Endodermal cell (in vitro differentiated cells): ENCODE measurements at regions not wholly inside any gene's neighbourhood (a gene's known extent, or its start where the extent isn't known, plus 50 kb on each side); places are given as distances from the start of the nearest gene placed in this dataset.

Experiments
- DNase-seq: peaks from one replicate; pipeline ENCODE4 v3.0.0-alpha.2; 2017
- H3K27ac ChIP-seq: 2 replicates; pipeline ENCODE4 v1.5.1; 2013; ENCODE audit warnings: mild to moderate bottlenecking, low read depth, low read length, moderate library complexity
- H3K27me3 ChIP-seq: 2 replicates; pipeline ENCODE4 v1.6.1; 2013; ENCODE audit warnings: mild to moderate bottlenecking, low read length, moderate library complexity; ENCODE audit not compliant: insufficient read depth, control insufficient read depth, poor library complexity, severe bottlenecking
- H3K36me3 ChIP-seq: 2 replicates; pipeline ENCODE4 v1.7.0; 2013; ENCODE audit warnings: mild to moderate bottlenecking, low read length, moderate library complexity; ENCODE audit not compliant: control insufficient read depth, insufficient read depth
- H3K4me1 ChIP-seq: one replicate; pipeline ENCODE4 v1.7.0; 2013; ENCODE audit warnings: low read length; ENCODE audit not compliant: control insufficient read depth, insufficient read depth
- H3K4me3 ChIP-seq: 2 replicates; pipeline ENCODE4 v1.5.1; 2013; ENCODE audit warnings: mild to moderate bottlenecking, low read length, moderate library complexity
- H3K9ac ChIP-seq: 2 replicates; pipeline ENCODE4 v1.6.1; 2013; ENCODE audit warnings: mild to moderate bottlenecking, low read length, moderate library complexity; ENCODE audit not compliant: poor library complexity, severe bottlenecking; ENCODE audit errors: extremely low read depth
- H3K9me3 ChIP-seq: 2 replicates; pipeline ENCODE4 v1.6.1; 2013; ENCODE audit warnings: mild to moderate bottlenecking, low read length, moderate library complexity; ENCODE audit not compliant: control insufficient read depth
- H3K27ac Mint-ChIP-seq: 2 replicates; pipeline ENCODE4 v1.8.0; 2020; ENCODE audit warnings: mixed read lengths
- H3K27me3 Mint-ChIP-seq: 2 replicates; pipeline ENCODE4 v1.8.0; 2021; ENCODE audit warnings: mild to moderate bottlenecking, mixed read lengths; ENCODE audit not compliant: insufficient read depth
- H3K36me3 Mint-ChIP-seq: 2 replicates; pipeline ENCODE4 v1.8.0; 2020; ENCODE audit warnings: low read depth, mixed read lengths
- H3K4me1 Mint-ChIP-seq: 2 replicates; pipeline ENCODE4 v1.8.0; 2020; ENCODE audit warnings: mixed read lengths
- H3K4me3 Mint-ChIP-seq: 2 replicates; pipeline ENCODE4 v1.8.0; 2020; ENCODE audit warnings: mild to moderate bottlenecking, moderate library complexity, mixed read lengths
- H3K9me3 Mint-ChIP-seq: 2 replicates; pipeline ENCODE4 v1.8.0; 2020; ENCODE audit warnings: mild to moderate bottlenecking, mixed read lengths
- CTCF ChIP-seq: fragments of 200-600 bp; sonication (generic); conservative IDR thresholded peaks from 2 replicates; pipeline ENCODE4 v1.5.0; 2021; ENCODE audit warnings: antibody characterized with exemption, mild to moderate bottlenecking
- WGBS, 2 experiments: methylation state at CpG; one replicate each; pipeline versions ENCODE4 v1.1.5 to v1.1.7; 2013; ENCODE audit warnings: missing lambda C conversion rate in 2 of 2, mixed read lengths in 1 of 2; ENCODE audit not compliant: insufficient coverage in 1 of 2, insufficient read length in 1 of 2; 5-methylcytosine and 5-hydroxymethylcytosine counted together

GRCh38 chr10:44774676-44775401 is 136.3 kb upstream of the TMEM72 start:
- TF ChIP-seq CTCF = no peak
- WGBS, 2 experiments = 63 to 100% methylated on average over 1 to 4 of the region's 4 CpGs
- Histone ChIP-seq H3K27ac (no peak overlapping the region), H3K9me3 (no peaks in the 10 kb centered on the region), H3K4me3 (no peak overlapping the region), H3K9ac (no peak overlapping the region), H3K4me1 (no peaks in the 10 kb centered on the region), H3K36me3 (no peaks in the 10 kb centered on the region), H3K27me3 (no peaks in the 10 kb centered on the region)
- Mint-ChIP-seq H3K36me3 (no peaks in the 10 kb centered on the region), H3K27me3 (no peaks in the 10 kb centered on the region), H3K4me1 (no peaks in the 10 kb centered on the region), H3K4me3 (no peak overlapping the region), H3K27ac (no peak overlapping the region), H3K9me3 (no peaks in the 10 kb centered on the region)
- DNase-seq = no peak

GRCh38 chr10:44775402-44775741 is 135.8 kb upstream of the TMEM72 start:
- Mint-ChIP-seq H3K9me3 (no peaks in the 10 kb centered on the region), H3K4me3 (no peak overlapping the region), H3K27ac (no peak overlapping the region), H3K27me3 (no peaks in the 10 kb centered on the region), H3K4me1 (no peaks in the 10 kb centered on the region), H3K36me3 (no peaks in the 10 kb centered on the region)
- Histone ChIP-seq H3K4me3 (no peak overlapping the region), H3K27ac (no peak overlapping the region), H3K9me3 (no peaks in the 10 kb centered on the region), H3K27me3 (no peaks in the 10 kb centered on the region), H3K36me3 (no peaks in the 10 kb centered on the region), H3K9ac (no peak overlapping the region), H3K4me1 (no peaks in the 10 kb centered on the region)
- 90 to 100% methylated on average over 3 to 6 of the region's 6 CpGs for WGBS, 2 experiments
- no peak for DNase-seq
- no peak for TF ChIP-seq CTCF

GRCh38 chr10:44776181-44776580 is 135.0 kb upstream of the TMEM72 start:
- Histone ChIP-seq H3K36me3 (no peaks in the 10 kb centered on the region), H3K4me1 (no peaks in the 10 kb centered on the region), H3K9me3 (no peaks in the 10 kb centered on the region), H3K9ac (no peak overlapping the region), H3K27ac (no peak overlapping the region), H3K27me3 (no peaks in the 10 kb centered on the region), H3K4me3 (no peak overlapping the region)
- H3K27me3 Mint-ChIP-seq = no peaks in the 10 kb centered on the region
- H3K4me3 Mint-ChIP-seq = no peak overlapping the region
- 93 to 95% methylated on average over 2 to 3 of the region's 3 CpGs for WGBS, 2 experiments
- H3K4me1 Mint-ChIP-seq = no peaks in the 10 kb centered on the region
- H3K36me3 Mint-ChIP-seq = no peaks in the 10 kb centered on the region
- no peaks in the 10 kb centered on the region for H3K9me3 Mint-ChIP-seq
- no peak overlapping the region for H3K27ac Mint-ChIP-seq
- DNase-seq = no peak
- TF ChIP-seq CTCF = no peak
